HFF-Myc (cell line): ENCODE measurements at regions not wholly inside any gene's neighbourhood (a gene's known extent, or its start where the extent isn't known, plus 50 kb on each side); places are given as distances from the start of the nearest gene placed in this dataset.

Experiments used
- DNase-seq: peaks from one replicate; pipeline ENCODE4 v3.0.0-alpha.2; 2011; ENCODE audit warnings: low read depth; ENCODE audit errors: extremely low read depth
- H3K4me3 ChIP-seq: replicated peaks from 2 replicates; pipeline ENCODE4 v1.5.1; 2011; ENCODE audit warnings: low read depth, mild to moderate bottlenecking, control low read depth, low read length
- TF ChIP-seq, protein P1 (sequence below): IDR thresholded peaks from 2 replicates; pipeline ENCODE4 v1.5.1; 2012; ENCODE audit warnings: mild to moderate bottlenecking, low read depth, low read length, control low read depth; ENCODE audit errors: missing control alignments

DNA sequence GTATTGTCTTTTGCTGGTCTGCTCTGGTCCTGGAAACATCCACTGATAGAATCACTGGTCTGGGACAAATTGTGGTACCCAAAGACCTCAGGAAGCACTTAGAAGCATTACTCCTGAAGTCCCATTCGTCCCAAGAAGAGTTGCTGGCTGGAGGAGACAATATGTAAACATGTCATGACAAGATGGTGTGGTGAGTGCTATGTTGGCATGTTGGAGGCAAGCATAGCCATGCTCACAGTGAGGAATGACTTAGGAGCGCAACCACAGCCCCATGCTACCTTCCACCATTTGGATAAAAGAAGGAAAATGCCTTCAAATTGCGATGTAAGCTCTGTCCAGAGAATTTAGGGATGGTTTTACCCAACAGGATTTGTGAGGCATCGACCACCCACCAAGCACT lies 115.8 kb upstream of the STC2 start:
- TF ChIP-seq, protein P1, sequence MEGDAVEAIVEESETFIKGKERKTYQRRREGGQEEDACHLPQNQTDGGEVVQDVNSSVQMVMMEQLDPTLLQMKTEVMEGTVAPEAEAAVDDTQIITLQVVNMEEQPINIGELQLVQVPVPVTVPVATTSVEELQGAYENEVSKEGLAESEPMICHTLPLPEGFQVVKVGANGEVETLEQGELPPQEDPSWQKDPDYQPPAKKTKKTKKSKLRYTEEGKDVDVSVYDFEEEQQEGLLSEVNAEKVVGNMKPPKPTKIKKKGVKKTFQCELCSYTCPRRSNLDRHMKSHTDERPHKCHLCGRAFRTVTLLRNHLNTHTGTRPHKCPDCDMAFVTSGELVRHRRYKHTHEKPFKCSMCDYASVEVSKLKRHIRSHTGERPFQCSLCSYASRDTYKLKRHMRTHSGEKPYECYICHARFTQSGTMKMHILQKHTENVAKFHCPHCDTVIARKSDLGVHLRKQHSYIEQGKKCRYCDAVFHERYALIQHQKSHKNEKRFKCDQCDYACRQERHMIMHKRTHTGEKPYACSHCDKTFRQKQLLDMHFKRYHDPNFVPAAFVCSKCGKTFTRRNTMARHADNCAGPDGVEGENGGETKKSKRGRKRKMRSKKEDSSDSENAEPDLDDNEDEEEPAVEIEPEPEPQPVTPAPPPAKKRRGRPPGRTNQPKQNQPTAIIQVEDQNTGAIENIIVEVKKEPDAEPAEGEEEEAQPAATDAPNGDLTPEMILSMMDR: no peak
- no peak for DNase-seq
- H3K4me3 ChIP-seq: no peak overlapping the region

DNA sequence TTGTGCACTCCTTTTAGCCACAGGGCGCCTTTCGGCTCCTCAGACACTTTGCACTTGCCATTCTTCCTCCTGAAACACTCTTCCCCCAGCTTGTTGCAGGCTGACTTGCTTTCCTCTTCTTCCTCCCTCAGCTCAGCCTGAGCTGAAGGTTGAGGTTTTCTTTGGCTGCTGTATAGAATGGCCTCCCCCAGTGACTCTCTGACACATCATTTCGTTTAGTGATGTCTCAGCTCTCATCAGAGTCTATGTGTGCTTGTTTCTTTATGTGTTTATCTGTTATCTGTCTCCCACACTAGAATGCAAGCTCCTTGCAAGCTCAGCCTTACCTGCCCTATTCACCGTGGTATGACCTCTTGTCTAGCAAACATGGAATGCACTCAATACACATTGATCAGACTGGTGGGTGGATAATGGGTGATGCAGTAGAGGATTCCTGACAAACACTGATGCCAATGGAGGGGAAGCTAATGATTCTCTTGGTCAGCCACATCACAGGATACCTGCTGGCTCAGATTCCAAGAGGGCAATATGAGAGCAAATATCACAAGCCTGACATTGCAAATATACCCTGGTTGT lies 112.9 kb upstream of the STC2 start:
- H3K4me3 ChIP-seq: no peak overlapping the region
- TF ChIP-seq, protein P1: no peak
- no peak for DNase-seq

DNA sequence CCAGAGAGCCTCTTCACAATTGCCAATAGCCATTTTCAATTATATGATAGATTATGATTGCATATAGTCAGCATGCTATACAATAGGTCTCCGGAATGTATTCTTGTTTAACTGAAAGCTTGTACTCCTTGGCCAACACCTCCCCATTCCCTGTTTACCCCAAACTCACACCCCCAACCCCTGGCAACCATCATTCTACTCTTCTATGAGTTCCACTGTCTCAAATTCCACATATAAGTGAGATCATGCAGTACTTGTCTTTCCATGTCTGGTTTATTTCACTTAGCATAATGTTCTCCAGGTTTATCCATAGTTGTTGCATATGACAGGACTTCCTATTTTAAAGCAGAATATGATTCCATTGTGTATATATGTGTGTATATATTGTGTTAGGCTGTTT lies 110.7 kb upstream of the STC2 start:
- no peak for DNase-seq
- TF ChIP-seq, protein P1: no peak

DNA sequence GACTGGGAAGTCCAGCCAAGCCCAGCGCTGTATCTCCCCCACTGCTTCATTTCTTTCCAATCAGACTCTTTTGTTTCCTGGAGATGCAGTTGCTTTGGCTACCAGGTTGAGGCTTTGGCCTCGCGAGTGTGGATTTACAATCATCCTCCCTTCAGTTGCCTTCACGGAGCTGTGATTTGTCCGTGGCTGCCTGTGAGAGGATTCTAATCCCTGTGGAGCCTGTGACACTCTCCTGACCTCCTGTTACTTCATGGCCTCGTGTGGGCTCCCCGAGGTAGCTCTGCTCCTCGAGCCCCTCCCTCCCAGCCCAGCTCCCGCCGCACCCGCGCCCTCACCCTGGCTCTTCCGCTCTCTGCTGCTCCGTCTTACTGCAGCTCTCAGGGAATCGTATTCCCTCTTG lies 107.2 kb upstream of the STC2 start:
- no peak for DNase-seq

More for the DNA sequence above, 110.7 kb upstream of the STC2 start:
- no peak overlapping the region for H3K4me3 ChIP-seq

DNA sequence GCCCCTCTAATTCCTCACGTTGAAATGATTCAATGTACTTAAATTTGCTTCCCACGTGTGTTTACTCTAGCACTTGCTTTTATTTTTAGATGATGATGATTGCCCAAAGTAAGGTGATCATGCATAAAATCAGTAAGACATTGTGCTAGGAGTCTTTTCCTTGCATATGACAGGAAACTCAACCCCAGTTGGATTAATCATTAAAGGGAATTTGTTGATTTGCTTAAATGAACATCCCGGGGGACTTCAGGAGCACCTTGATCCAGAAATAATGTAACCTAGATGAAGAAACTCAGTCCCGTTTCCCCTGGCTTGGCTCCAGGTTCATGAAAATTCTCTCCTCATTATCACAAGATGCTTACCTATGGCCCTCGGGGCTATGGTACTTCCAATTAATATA lies 106.1 kb upstream of the STC2 start:
- no peak overlapping the region for H3K4me3 ChIP-seq
- TF ChIP-seq, protein P1: no peak
- no peak for DNase-seq

More for the DNA sequence above, 107.2 kb upstream of the STC2 start:
- no peak overlapping the region for H3K4me3 ChIP-seq
- TF ChIP-seq, protein P1: no peak

DNA sequence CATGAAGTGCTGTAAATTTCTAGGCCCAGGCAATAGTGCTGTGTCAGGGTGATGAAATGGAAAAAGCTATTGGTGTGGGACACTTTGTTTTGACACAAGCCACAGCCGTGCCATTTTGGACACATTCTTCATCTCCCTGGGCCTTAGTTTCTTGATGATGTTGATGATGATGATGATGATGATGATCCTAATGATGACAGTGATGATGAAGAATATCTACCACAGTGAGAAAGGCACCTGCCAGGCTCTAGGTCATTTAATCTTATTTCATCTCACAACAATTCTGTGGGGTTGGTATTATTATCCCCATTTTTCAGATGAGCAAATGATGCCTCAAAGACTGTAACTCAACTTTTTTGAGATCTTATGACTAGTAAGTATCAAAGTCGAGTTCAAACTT lies 102.2 kb upstream of the STC2 start:
- DNase-seq: no peak
- TF ChIP-seq, protein P1: no peak
- H3K4me3 ChIP-seq: no peak overlapping the region
